ENCODE measurements at regions not wholly inside any gene's neighbourhood (a gene's known extent, or its start where the extent isn't known, plus 50 kb on each side); places are given as distances from the start of the nearest gene placed in this dataset.

GRCh38 chr7:41501466-41501865 lies 201.4 kb downstream of the INHBA start:
- H3K27ac ChIP-seq, result no peak overlapping the region
- TF ChIP-seq CTCF (IDR thresholded peaks at IDR 0.05) (no peak), POLR2A (IDR thresholded peaks at IDR 0.05) (no peak)
- no peaks in the 10 kb centered on the region for H3K36me3 ChIP-seq
- no peak for DNase-seq
- H3K27me3 ChIP-seq, result no peaks in the 10 kb centered on the region
- no peaks in the 10 kb centered on the region for H3K9me3 ChIP-seq
- H3K4me3 ChIP-seq, result no peak overlapping the region
- intact Hi-C loops (cut with DNase I), result no loop called here
- WGBS, 2 donors, result 83 to 93% methylated on average over 3 of the region's 3 CpGs
- H3K4me1 ChIP-seq, result no peaks in the 10 kb centered on the region

DNA sequence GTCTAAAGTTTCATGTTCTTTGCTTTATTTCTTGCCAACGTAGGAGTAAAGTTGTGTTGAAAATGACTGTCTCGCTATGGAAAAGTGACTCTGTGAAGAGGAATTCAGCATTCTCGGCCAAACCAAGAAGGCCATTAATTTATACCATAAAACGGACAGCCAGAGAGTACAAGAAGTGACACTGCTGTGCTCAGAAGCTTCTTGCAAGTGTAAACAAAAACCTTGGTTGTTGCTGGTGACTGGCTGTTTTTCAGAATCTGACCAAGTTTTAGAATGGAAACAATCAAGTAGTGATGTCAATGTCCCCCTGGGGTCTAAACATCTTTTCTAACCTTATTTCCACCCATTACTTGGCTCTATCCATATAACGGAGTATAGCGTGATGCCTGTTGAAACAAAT lies 201.9 kb downstream of the INHBA start:
- 86 to 93% methylated on average over 6 of the region's 6 CpGs for WGBS, 2 donors
- no peaks in the 10 kb centered on the region for H3K4me1 ChIP-seq
- intact Hi-C loops (cut with DNase I), result no loop called here

DNA sequence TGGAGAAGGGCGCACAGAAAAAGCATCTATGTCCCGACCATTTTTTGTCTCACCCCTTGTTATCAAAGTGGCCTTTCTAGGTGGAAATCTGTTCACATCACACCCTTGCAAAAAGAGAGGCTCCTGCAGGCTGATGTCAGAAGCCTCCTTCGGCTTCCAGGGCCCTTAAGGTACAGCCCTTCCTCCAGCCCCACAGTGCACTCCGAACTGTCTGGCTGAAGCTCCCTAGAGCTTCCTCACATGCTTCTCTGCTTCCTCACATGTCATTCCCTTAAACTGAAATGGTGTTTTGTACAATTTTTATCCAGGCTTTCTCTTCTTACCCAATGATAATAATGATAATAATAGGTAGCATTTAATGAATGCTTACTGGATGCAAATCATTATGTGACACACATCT lies 210.3 kb downstream of the INHBA start:
- no peak for TF ChIP-seq CTCF (IDR thresholded peaks at IDR 0.05)
- TF ChIP-seq POLR2A (IDR thresholded peaks at IDR 0.05), result no peak
- Histone ChIP-seq H3K4me1 (no peaks in the 10 kb centered on the region), H3K9me3 (no peaks in the 10 kb centered on the region), H3K4me3 (no peak overlapping the region), H3K27me3 (no peaks in the 10 kb centered on the region), H3K36me3 (no peaks in the 10 kb centered on the region), H3K27ac (no peak overlapping the region)
- no peak for DNase-seq
- intact Hi-C loops (cut with DNase I), result no loop called here
- 79 to 82% methylated on average over 4 of the region's 4 CpGs for WGBS, 2 donors

More for the DNA sequence above, 201.9 kb downstream of the INHBA start:
- TF ChIP-seq CTCF (IDR thresholded peaks at IDR 0.05), result no peak
- TF ChIP-seq POLR2A (IDR thresholded peaks at IDR 0.05), result no peak
- Histone ChIP-seq H3K27me3 (no peaks in the 10 kb centered on the region), H3K4me3 (no peak overlapping the region), H3K9me3 (no peaks in the 10 kb centered on the region), H3K27ac (no peak overlapping the region), H3K36me3 (no peaks in the 10 kb centered on the region)
- DNase-seq, result no peak

- Histone ChIP-seq H3K36me3 (no peaks in the 10 kb centered on the region), H3K27ac (no peak overlapping the region), H3K9me3 (no peaks in the 10 kb centered on the region), H3K4me3 (no peak overlapping the region), H3K4me1 (no peaks in the 10 kb centered on the region), H3K27me3 (no peaks in the 10 kb centered on the region)
- intact Hi-C loops (cut with DNase I), result no loop called here
- DNase-seq, result no peak
- no peak for TF ChIP-seq CTCF (IDR thresholded peaks at IDR 0.05)
- TF ChIP-seq POLR2A (IDR thresholded peaks at IDR 0.05), result no peak
- 71 to 93% methylated on average over 3 of the region's 3 CpGs for WGBS, 2 donors
These were observed 210.9 kb downstream of the INHBA start for GRCh38 chr7:41491883-41492471.

DNA sequence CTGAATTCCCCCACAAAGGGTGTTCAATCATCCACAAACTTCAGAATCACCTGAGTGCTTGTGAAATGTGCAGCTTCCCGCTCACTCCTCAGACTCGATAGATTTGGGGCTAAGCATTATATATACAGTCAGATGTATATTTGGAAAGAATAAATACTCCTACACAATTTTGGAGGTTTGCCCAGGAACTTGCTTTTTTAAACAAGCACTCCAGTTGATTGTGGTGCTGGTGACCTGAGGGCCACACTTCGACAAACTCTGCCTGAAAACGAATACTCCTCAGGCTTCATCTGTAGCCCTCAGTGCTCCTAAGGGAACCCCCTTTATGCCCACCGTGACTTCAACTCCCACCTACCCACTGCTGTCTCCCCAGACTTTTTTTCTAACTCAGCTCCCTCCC lies 211.6 kb downstream of the INHBA start:
- H3K4me1 ChIP-seq, result no peaks in the 10 kb centered on the region
- intact Hi-C loops (cut with DNase I), result no loop called here
- no peak overlapping the region for H3K4me3 ChIP-seq
- no peak overlapping the region for H3K27ac ChIP-seq
- no peaks in the 10 kb centered on the region for H3K9me3 ChIP-seq
- TF ChIP-seq POLR2A (IDR thresholded peaks at IDR 0.05) (no peak), CTCF (IDR thresholded peaks at IDR 0.05) (no peak)
- no peak for DNase-seq
- 26 to 39% methylated on average over 5 of the region's 5 CpGs for WGBS, 2 donors
- no peaks in the 10 kb centered on the region for H3K27me3 ChIP-seq
- no peaks in the 10 kb centered on the region for H3K36me3 ChIP-seq
